ENCODE measurements at regions not wholly inside any gene's neighbourhood (a gene's known extent, or its start where the extent isn't known, plus 50 kb on each side); places are given as distances from the start of the nearest gene placed in this dataset.
"Not testable (repeated sequence)": the region's sequence is repeated elsewhere in the genome, so short reads cannot be mapped to it uniquely, and the experiment has no call there.

GRCh38 chr10:105644978-105645377, 1003.9 kb downstream of the SORCS3 start:
- no peak for DNase-seq (ENCODE audit: low spot score)

GRCh38 chr10:105644559-105644958, 1003.5 kb downstream of the SORCS3 start:
- DNase-seq (ENCODE audit: low spot score) = no peak

GRCh38 chr10:105644091-105644490, 1003.0 kb downstream of the SORCS3 start:
- DNase-seq (ENCODE audit: low spot score) = no peak

- no peak for DNase-seq (ENCODE audit: low spot score)
These were observed 1002.6 kb downstream of the SORCS3 start for GRCh38 chr10:105643660-105644059.

GRCh38 chr10:105634281-105634680, 993.2 kb downstream of the SORCS3 start:
- DNase-seq (ENCODE audit: low spot score) = no peak

- no peak for DNase-seq (ENCODE audit: low spot score)
These were observed 974.8 kb downstream of the SORCS3 start for GRCh38 chr10:105615715-105616365.

- DNase-seq (ENCODE audit: low spot score) = no peak
These were observed 970.2 kb downstream of the SORCS3 start for GRCh38 chr10:105611244-105611798.

- DNase-seq (ENCODE audit: low spot score) = no peak
These were observed 968.4 kb downstream of the SORCS3 start for GRCh38 chr10:105609451-105609850.

- no peak for DNase-seq (ENCODE audit: low spot score)
These were observed 964.8 kb downstream of the SORCS3 start for GRCh38 chr10:105605918-105606317.

- DNase-seq (ENCODE audit: low spot score) = no peak
These were observed 964.0 kb downstream of the SORCS3 start for GRCh38 chr10:105605104-105605503.

GRCh38 chr10:105598207-105598606, 957.1 kb downstream of the SORCS3 start:
- no peak for DNase-seq (ENCODE audit: low spot score)

GRCh38 chr10:105597312-105597711, 956.2 kb downstream of the SORCS3 start:
- no peak for DNase-seq (ENCODE audit: low spot score)

GRCh38 chr10:105596749-105597148, 955.7 kb downstream of the SORCS3 start:
- no peak for DNase-seq (ENCODE audit: low spot score)

- DNase-seq (ENCODE audit: low spot score) = no peak
These were observed 953.2 kb downstream of the SORCS3 start for GRCh38 chr10:105594296-105594695.

- no peak for DNase-seq (ENCODE audit: low spot score)
These were observed 951.4 kb downstream of the SORCS3 start for GRCh38 chr10:105592468-105592867.

GRCh38 chr10:105586451-105587098, 945.5 kb downstream of the SORCS3 start:
- DNase-seq (ENCODE audit: low spot score) = no peak

- DNase-seq (ENCODE audit: low spot score) = no peak
These were observed 944.7 kb downstream of the SORCS3 start for GRCh38 chr10:105585753-105586152.

GRCh38 chr10:105585171-105585570, 944.1 kb downstream of the SORCS3 start:
- DNase-seq (ENCODE audit: low spot score) = no peak

- DNase-seq (ENCODE audit: low spot score) = no peak
These were observed 938.0 kb downstream of the SORCS3 start for GRCh38 chr10:105579112-105579511.

- DNase-seq (ENCODE audit: low spot score) = no peak
These were observed 936.9 kb downstream of the SORCS3 start for GRCh38 chr10:105577865-105578607.

- no peak for DNase-seq (ENCODE audit: low spot score)
These were observed 918.4 kb downstream of the SORCS3 start for GRCh38 chr10:105559333-105560097.

GRCh38 chr10:105550453-105550852, 909.4 kb downstream of the SORCS3 start:
- not testable (repeated sequence) for DNase-seq (ENCODE audit: low spot score)
